Body of pancreas (tissue), 4 donors: ENCODE measurements at regions not wholly inside any gene's neighbourhood (a gene's known extent, or its start where the extent isn't known, plus 50 kb on each side); places are given as distances from the start of the nearest gene placed in this dataset.

ENCODE experiments used
- ATAC-seq: fragments of 150-250 bp; one replicate; pipeline ENCODE4 v1.9.1; 2016
- DNase-seq, 4 donors: peaks; one replicate each; pipeline ENCODE4 v3.0.0-alpha.2; 2019
- H3K27ac ChIP-seq, 4 donors: fragments of 200-600 bp; sonication (generic); 1 replicate in 3 of 4; 2 replicates in 1 of 4; pipeline versions ENCODE4 v1.5.1 to v1.6.1; 2016 to 2019; ENCODE audit warnings: mild to moderate bottlenecking in 1 of 4, mixed read lengths in 1 of 4, moderate library complexity in 1 of 4
- H3K27me3 ChIP-seq, 2 donors: fragments of 200-600 bp; sonication (generic); one replicate each; pipeline ENCODE4 v1.6.0; 2016; ENCODE audit warnings: mild to moderate bottlenecking in 1 of 2
- H3K36me3 ChIP-seq, 2 donors: fragments of 200-600 bp; sonication (generic); replicated peaks in 1 of 2; 2 replicates each; pipeline ENCODE4 v1.5.1; 2016; ENCODE audit warnings: low read depth in 2 of 2; ENCODE audit not compliant: insufficient read depth in 1 of 2
- H3K4me1 ChIP-seq: fragments of 200-600 bp; sonication (generic); one replicate; pipeline ENCODE4 v1.6.0; 2016
- H3K4me3 ChIP-seq, 2 donors: fragments of 200-600 bp; sonication (generic); 1 replicate in 1 of 2; 2 replicates in 1 of 2; pipeline ENCODE4 v1.5.1; 2016 to 2019
- H3K9me3 ChIP-seq, 3 donors: fragments of 200-600 bp; sonication (generic); 1 replicate in 2 of 3; 2 replicates in 1 of 3; pipeline ENCODE4 v1.5.1; 2016
- CTCF ChIP-seq, 7 experiments: fragments of 450-650 bp in 4 of 7; fragments of 200-600 bp in 3 of 7; sonication (generic) in 3 of 7; IDR thresholded peaks; one replicate each; pipeline ENCODE4 v1.5.1; 2016 to 2019; ENCODE audit warnings: antibody characterized with exemption in 7 of 7
- POLR2A ChIP-seq, 3 donors: fragments of 450-650 bp; IDR thresholded peaks; one replicate each; pipeline ENCODE4 v1.6.1; 2016; ENCODE audit warnings: antibody characterized with exemption in 3 of 3, mild to moderate bottlenecking in 2 of 3
- WGBS, 2 donors: methylation state at CpG; one replicate each; pipeline ENCODE4 v1.1.5; 2017; 5-methylcytosine and 5-hydroxymethylcytosine counted together
- intact Hi-C: fragments of 100-400 bp; cut with DNase I; formaldehyde crosslinking; loops from one replicate; pipeline ENCODE4 v1.15.1; 2023

GRCh38 chr2:16321256-16321655 is 344.4 kb downstream of the CYRIA start:
- ATAC-seq: no peak
- 73 to 79% methylated on average over 6 to 9 of the region's 9 CpGs for WGBS, 2 donors
- no peaks in the 10 kb centered on the region for H3K36me3 ChIP-seq
- DNase-seq: no peak
- TF ChIP-seq CTCF (IDR thresholded peaks at IDR 0.05) (no peak), POLR2A (IDR thresholded peaks at IDR 0.05) (no peak)
- H3K4me3 ChIP-seq: no peak overlapping the region
- H3K9me3 ChIP-seq: no peaks in the 10 kb centered on the region
- intact Hi-C loops: no loop called here
- H3K27ac ChIP-seq: no peak overlapping the region
- no peaks in the 10 kb centered on the region for H3K27me3 ChIP-seq
- no peaks in the 10 kb centered on the region for H3K4me1 ChIP-seq

- Histone ChIP-seq H3K9me3 (no peaks in the 10 kb centered on the region), H3K4me3 (no peak overlapping the region), H3K36me3 (no peaks in the 10 kb centered on the region), H3K27me3 (no peaks in the 10 kb centered on the region), H3K27ac (no peak overlapping the region), H3K4me1 (no peaks in the 10 kb centered on the region)
- intact Hi-C loops: no loop called here
- ATAC-seq (no peak), DNase-seq (no peak)
- TF ChIP-seq POLR2A (IDR thresholded peaks at IDR 0.05): no peak
- TF ChIP-seq CTCF (IDR thresholded peaks at IDR 0.05): no peak
- 76 to 83% methylated on average over 11 of the region's 11 CpGs for WGBS, 2 donors
Measured at GRCh38 chr2:16320716-16321115, 344.9 kb downstream of the CYRIA start.

GRCh38 chr2:16319551-16320121 is 346.0 kb downstream of the CYRIA start:
- Histone ChIP-seq H3K4me3 (no peak overlapping the region), H3K27me3 (no peaks in the 10 kb centered on the region), H3K36me3 (no peaks in the 10 kb centered on the region), H3K4me1 (no peaks in the 10 kb centered on the region), H3K27ac (no peak overlapping the region), H3K9me3 (no peaks in the 10 kb centered on the region)
- WGBS, 2 donors: 78 to 86% methylated on average over 12 of the region's 12 CpGs
- DNase-seq (no peak), ATAC-seq (no peak)
- intact Hi-C loops: no loop called here
- TF ChIP-seq CTCF (IDR thresholded peaks at IDR 0.05): no peak
- no peak for TF ChIP-seq POLR2A (IDR thresholded peaks at IDR 0.05)

- intact Hi-C loops: no loop called here
Measured at GRCh38 chr2:16318474-16319195, 347.0 kb downstream of the CYRIA start.

More at GRCh38 chr2:16318474-16319195, 347.0 kb downstream of the CYRIA start:
- no peak overlapping the region for H3K4me3 ChIP-seq
- H3K36me3 ChIP-seq: no peaks in the 10 kb centered on the region
- no peaks in the 10 kb centered on the region for H3K27me3 ChIP-seq
- no peaks in the 10 kb centered on the region for H3K4me1 ChIP-seq
- WGBS, 2 donors: 58 to 75% methylated on average over 4 of the region's 4 CpGs
- TF ChIP-seq CTCF (IDR thresholded peaks at IDR 0.05) (no peak), POLR2A (IDR thresholded peaks at IDR 0.05) (no peak)
- ATAC-seq (peak; percentile 24), DNase-seq (no peak)
- no peak overlapping the region for H3K27ac ChIP-seq
- H3K9me3 ChIP-seq: no peaks in the 10 kb centered on the region
